Posterior vena cava (tissue), 2 donors: ENCODE measurements at regions not wholly inside any gene's neighbourhood (a gene's known extent, or its start where the extent isn't known, plus 50 kb on each side); places are given as distances from the start of the nearest gene placed in this dataset.

Experiments used
- DNase-seq: peaks from one replicate; pipeline ENCODE4 v3.0.0-alpha.2; 2020; ENCODE audit warnings: low spot score
- intact Hi-C, 2 donors: fragments of 100-400 bp; cut with DNase I; formaldehyde crosslinking; loops; one replicate each; pipeline versions ENCODE4 v1.14.1 to v1.14.2; 2022 to 2023
- donor health status: DM: yes; HTN: yes; CAD: no.
- donor health status: DM: yes; HTN: yes; CAD: no.

- intact Hi-C loops, result no loop called here
- no peak for DNase-seq
These were observed 1047.3 kb downstream of the MCTP2 start for GRCh38 chr15:95278532-95279245.

DNA sequence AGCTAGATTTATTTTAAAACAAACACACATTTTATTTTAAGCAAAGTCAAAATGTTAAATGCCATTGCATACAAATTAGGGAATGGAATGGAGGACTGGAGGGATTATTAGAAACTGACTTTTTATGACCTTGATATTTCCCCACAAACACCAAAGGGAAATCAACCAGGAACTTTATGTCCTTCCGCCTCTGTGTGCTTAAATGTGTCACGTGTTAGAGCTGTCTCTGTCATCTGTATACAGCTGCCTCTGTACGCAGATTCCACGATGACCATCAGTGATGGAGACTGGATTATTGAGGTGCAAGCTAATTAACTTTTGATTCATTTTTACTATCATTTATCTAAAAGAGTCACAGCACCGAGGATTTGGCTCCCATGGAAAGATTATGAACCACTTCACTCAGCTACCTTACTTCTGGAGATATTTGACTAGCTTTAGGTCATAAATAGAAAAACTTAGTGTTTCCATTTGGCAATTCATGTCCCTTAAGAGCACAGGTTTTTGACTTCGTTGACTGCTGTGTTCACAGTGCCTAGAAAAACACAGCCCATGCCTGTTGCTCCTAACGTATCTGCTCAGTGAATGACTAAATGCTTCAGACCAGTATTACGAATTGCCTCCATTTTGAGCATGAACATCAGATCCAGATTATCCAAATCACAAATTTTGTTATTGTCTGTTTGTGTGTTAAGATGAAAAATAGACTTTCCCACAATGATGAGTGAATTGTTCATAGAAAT is 1048.1 kb downstream of the MCTP2 start:
- intact Hi-C loops, result no loop called here
- no peak for DNase-seq

DNA sequence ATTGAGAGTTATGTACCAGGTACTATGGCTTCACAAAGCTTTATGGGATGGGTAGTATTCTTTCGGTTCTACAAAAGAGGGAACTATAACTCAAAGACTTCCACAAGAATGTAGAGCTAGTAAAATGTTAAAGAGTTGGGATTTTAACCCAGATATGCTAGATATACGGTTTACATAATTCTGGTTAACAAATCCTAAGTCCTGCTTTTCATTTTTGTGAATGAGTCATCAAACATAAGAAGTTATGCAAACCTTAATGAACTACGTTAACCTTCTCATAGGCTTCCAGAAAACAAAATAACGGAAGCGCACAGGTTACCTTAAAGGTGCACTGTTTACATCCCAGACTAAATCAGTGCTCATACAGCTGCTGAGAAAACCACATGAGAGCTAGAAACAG is 1049.3 kb downstream of the MCTP2 start:
- intact Hi-C loops, result no loop called here
- DNase-seq, result no peak

- intact Hi-C loops, result no loop called here
- DNase-seq, result no peak
These were observed 1049.0 kb upstream of the NR2F2 start for GRCh38 chr15:95281470-95281869.

DNA sequence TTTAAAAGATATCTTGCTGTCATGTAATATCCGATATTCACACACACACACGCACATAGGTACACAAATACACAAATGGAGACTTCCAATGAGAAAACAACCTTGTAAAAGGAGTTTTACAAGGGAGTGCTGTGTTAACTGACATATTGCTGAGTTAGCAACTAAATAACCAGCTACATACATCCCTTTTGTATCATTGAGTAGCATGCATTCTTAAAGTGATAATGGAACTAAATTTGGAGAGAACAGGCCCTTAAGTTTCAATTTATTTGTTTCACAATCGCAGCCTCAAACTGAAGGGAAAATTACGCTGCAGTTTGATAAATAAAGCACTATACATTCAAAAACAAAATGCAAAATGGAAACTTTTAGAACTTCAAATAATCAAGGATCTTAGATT is 1046.0 kb upstream of the NR2F2 start:
- DNase-seq, result no peak
- intact Hi-C loops, result no loop called here

GRCh38 chr15:95284933-95285421 is 1045.5 kb upstream of the NR2F2 start:
- DNase-seq, result no peak

DNA sequence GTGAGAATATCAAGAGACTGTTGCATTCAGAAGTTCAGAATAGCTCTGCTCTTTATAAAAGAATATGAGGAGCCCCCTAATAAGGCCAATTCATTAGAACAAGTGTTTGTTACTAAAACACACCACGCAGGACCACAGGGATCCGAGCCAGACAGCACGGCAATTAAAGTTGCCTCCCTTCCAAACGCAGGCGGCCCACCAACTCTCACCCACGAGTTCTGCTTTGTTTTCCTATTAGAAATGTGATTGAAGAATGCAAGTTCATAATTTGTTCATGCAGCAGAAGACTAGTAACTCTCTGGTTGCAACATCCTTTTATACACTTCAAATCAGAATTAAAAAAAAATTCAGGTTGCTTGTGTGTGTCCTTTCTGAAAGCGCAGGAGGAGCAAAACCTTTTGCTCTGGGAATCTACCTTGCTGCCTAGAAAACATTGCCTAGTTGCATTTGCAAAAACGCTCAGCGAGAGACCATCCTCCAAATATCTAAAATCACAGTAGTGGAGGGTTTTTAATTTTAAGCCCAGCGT is 1044.1 kb upstream of the NR2F2 start:
- intact Hi-C loops, result no loop called here
- no peak for DNase-seq

More at GRCh38 chr15:95284933-95285421, 1045.5 kb upstream of the NR2F2 start:
- intact Hi-C loops, result no loop called here

DNA sequence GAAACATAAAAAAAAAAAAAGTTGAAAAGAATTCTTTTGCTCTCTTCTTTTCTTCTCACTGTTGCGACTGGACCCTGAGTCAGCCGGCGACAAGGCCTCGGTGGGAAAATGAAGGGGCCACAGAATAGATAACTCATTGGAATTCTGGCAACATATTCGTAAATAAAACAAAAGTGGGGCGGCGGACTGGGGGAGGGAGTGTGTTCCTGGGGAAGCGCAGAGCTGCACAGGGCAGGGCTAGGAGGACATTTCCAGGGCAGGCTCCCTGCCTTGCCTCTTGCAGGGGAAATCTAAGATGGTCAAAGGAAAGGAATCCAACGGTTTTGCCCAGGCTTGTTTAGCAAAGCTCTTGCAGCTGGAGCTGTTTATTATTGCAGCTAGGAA is 1042.8 kb upstream of the NR2F2 start:
- intact Hi-C loops, result no loop called here
- no peak for DNase-seq

- intact Hi-C loops, result no loop called here
- no peak for DNase-seq
These were observed 1041.9 kb upstream of the NR2F2 start for GRCh38 chr15:95288626-95289025.

DNA sequence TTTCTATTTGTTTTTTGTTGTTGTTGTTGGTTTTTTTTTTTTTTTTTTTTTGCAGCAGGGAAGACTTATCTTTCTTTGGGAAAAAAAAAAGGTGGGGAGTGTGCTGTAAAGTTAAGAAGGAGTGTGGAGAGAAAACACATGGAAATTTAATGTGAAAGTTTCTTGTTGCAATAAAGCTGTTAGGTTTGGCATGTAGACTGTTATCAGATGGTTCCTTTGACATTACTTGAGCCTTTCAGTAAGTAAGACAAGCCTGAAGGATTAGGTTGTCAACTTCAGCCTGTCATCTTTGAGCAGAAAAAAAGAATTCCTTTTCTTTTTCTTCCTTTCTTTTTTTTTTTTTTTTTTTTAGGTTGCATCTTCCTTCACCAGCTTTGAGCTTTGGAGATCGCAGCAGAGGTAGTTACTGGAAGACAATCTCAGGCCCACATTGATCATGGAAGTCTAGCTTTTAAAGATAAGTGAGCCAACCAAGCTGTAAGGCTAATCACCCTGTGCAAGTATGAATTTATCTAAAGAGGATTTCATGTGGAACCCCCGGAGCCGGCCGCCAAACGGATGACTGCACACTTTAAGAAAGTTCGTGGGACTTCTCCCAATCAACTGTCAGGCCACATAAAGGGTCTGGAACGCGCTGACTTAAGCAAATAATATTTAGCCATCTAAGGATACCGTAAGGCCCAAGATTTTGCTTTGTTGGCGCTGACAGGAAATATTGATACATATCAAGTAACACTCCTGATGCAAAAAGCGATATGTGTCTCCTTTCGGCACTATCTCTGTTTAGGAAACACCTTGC is 1040.1 kb upstream of the NR2F2 start:
- DNase-seq, result no peak
- intact Hi-C loops, result no loop called here

- no peak for DNase-seq
- intact Hi-C loops, result no loop called here
These were observed 1038.5 kb upstream of the NR2F2 start for GRCh38 chr15:95291898-95292472.

DNA sequence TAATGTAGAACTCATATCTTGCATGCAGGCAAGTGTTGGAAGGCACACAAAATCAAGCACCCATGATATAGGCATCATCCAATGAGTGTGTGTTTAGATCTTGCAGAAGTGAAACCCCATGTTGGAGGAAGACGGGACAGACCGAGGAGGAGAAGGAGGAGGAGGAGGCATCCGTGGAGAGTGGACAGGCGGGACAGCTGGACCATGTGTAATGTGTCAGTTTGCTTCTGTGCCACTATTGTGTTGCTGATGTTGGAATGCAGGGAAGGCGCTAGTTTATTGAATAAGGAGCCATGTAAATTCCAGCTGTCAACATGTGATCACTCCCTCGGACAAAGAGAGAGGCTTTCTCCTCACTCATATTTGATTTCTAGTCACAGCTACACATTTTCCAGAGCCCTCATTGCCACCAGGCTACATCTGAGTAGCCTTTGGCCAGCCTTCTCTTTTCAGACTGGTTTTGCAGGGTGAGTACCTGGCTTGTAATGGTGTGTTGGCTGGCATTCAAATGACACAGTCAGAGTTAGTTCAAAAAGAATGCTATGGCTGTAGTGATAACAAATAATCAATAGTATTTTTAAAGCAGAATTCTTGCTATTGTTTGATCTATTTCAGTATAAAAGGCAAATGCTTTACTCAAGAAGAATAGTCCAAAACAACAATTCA is 1037.6 kb upstream of the NR2F2 start:
- DNase-seq, result no peak
- intact Hi-C loops, result no loop called here

DNA sequence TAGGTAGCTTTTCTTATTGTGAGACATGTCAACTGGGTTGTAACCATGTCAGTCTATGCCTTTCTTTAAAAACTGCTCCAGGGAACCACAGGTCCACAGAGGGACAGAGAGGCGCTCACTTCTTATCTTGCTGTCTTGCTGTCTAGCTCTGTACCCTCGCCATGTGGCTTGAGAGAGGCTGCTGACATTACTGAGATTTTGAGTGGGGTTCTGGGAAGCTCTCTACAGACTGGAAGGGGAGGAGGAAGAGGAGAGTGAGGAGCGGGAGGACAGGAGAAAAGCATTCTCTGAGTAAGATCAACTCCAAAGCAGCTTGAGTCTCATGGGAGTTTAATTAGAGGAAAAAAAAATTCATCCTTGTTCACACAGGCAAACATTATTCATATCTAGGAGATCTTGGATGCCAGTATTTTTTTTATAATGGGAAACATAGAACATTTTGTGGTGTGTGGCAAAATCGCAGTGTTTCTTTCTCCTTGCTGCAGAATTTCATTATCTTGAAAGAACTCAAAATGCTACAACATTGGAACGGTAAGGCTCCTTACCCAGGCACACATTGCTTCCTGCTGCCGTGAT is 1037.0 kb upstream of the NR2F2 start:
- intact Hi-C loops, result no loop called here
- DNase-seq, result no peak

DNA sequence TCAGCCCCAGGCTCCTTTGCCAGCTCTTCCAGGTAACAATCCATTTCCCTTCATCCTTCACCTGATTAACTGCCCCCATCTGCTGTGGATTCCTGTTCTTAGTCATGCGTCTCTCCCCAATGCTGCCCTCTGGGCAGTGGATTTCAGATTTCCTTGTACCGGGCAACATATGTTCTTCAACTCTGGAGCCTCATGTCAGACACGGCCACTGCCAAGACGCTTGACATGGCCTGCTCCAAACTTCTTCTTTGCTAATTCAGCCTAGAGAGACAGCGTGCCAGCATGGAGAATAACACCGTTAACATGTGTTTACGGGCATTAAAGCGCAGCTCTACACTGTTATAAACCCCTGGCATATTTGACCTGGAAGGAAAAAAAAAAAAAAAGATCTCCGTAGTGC is 1035.1 kb upstream of the NR2F2 start:
- intact Hi-C loops, result no loop called here

GRCh38 chr15:95295896-95296625 is 1034.4 kb upstream of the NR2F2 start:
- intact Hi-C loops, result no loop called here
- no peak for DNase-seq

More for the DNA sequence above, 1035.1 kb upstream of the NR2F2 start:
- DNase-seq, result no peak

DNA sequence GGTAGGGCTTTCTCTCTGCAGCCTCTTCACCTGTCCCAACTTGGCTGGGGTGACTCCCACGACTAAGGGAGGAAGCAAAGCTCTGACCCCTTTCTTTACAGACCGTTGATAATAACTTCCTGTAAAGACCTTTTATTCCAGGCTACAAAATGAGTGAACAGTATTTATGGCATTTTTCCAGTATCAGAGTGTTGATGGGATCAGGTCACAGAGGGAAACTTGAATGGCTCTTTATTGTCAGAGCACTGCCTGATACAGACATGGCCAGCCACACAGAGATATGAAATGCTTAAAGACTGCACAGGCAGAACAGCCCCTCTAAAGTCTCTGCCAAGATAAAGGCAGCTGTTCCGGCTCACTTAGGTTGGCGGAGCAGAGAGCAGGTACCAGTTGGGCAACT is 1033.9 kb upstream of the NR2F2 start:
- intact Hi-C loops, result no loop called here
- DNase-seq, result no peak

DNA sequence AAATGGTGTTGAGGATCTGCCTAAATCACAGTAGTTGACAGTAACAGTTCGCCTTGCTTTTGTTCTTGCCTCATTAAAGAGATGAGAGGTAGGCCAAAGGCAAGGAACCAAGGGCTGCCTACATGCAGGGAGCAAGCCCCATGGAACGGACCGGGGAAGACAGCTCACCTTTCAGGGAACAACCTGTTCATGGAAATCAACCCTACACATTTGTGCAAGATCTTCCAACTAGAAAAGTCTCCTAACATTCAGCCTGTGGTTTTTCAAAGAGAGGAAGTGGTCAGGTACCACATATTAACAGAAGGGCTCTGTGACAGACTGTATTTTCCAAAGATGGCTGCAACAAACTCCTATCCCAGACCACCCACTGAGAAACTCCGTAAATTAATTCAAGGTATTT is 1031.8 kb upstream of the NR2F2 start:
- intact Hi-C loops, result no loop called here
- DNase-seq, result no peak

- intact Hi-C loops, result loop anchor here in 1 of 2 donors (5.0 kb wide), 1 partner anchor 34 kb away; no protein-coding TSS in a partner anchor
These were observed 1029.5 kb upstream of the NR2F2 start for GRCh38 chr15:95300958-95301357.

More at GRCh38 chr15:95300958-95301357, 1029.5 kb upstream of the NR2F2 start:
- no peak for DNase-seq
